ENCODE measurements at regions not wholly inside any gene's neighbourhood (a gene's known extent, or its start where the extent isn't known, plus 50 kb on each side); places are given as distances from the start of the nearest gene placed in this dataset.
"Not testable (repeated sequence)": the region's sequence is repeated elsewhere in the genome, so short reads cannot be mapped to it uniquely, and the experiment has no call there.

DNA sequence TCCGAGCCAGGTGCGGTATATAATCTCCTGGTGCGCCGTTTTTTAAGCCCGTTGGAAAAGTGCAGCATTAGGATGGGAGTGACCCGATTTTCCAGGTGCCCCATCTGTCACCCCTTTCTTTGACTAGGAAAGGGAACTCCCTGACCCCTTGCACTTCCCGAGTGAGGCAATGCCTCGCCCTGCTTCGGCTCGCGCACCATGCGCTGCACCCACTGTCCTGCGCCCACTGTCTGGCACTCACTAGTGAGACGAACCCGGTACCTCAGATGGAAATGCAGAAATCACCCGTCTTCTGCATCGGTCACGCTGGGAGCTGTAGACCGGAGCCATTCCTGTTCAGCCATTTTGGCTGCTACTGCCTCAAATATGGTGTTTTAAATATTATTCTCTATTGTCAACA, 198.0 kb downstream of the MEIS1 start:
- DNase-seq (ENCODE audit: low read depth in 1 of 2, low spot score in 1 of 2); in situ Hi-C loops (cut with HindIII; ENCODE audit: low pct_unique_long_range_greater_than_20kb, low sequenced_read_pairs): not testable (repeated sequence)

GRCh38 chr2:66633631-66634030, 198.7 kb downstream of the MEIS1 start:
- TF ChIP-seq JUND (IDR thresholded peaks at IDR 0.05; ENCODE audit: low read depth): no peak
- in situ Hi-C loops (cut with HindIII; ENCODE audit: low pct_unique_long_range_greater_than_20kb, low sequenced_read_pairs): no loop called here
- DNase-seq (ENCODE audit: low read depth in 1 of 2, low spot score in 1 of 2): no peak

GRCh38 chr2:66634784-66635183, 199.9 kb downstream of the MEIS1 start:
- no peak for TF ChIP-seq JUND (IDR thresholded peaks at IDR 0.05; ENCODE audit: low read depth)
- in situ Hi-C loops (cut with HindIII; ENCODE audit: low pct_unique_long_range_greater_than_20kb, low sequenced_read_pairs): no loop called here

GRCh38 chr2:66641685-66642084, 206.8 kb downstream of the MEIS1 start:
- in situ Hi-C loops (cut with HindIII; ENCODE audit: low pct_unique_long_range_greater_than_20kb, low sequenced_read_pairs): no loop called here
- no peak for TF ChIP-seq JUND (IDR thresholded peaks at IDR 0.05; ENCODE audit: low read depth)
- no peak for DNase-seq (ENCODE audit: low read depth in 1 of 2, low spot score in 1 of 2)

More at GRCh38 chr2:66634784-66635183, 199.9 kb downstream of the MEIS1 start:
- no peak for DNase-seq (ENCODE audit: low read depth in 1 of 2, low spot score in 1 of 2)

GRCh38 chr2:66648081-66648480, 213.2 kb downstream of the MEIS1 start:
- in situ Hi-C loops (cut with HindIII; ENCODE audit: low pct_unique_long_range_greater_than_20kb, low sequenced_read_pairs); DNase-seq (ENCODE audit: low read depth in 1 of 2, low spot score in 1 of 2): not testable (repeated sequence)

DNA sequence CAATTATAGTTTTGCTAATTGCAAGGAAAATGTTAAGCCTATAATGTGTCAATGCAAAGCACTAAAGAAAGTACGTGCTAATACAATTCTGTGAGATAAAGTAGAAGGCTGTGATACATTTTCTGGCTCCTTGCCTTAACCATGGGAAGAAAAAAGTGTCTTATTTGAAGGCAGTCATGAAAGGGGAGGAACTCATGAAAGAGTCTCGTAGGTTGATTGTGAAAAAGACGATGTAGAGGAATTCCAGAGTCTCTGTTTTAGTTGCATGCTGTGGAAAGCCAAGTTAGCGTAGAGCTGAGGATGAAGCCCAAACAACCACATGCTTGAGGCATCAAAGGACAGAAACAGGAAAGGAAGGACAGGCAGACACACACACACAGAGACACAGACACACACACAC, 214.1 kb downstream of the MEIS1 start:
- no peak for TF ChIP-seq JUND (IDR thresholded peaks at IDR 0.05; ENCODE audit: low read depth)
- in situ Hi-C loops (cut with HindIII; ENCODE audit: low pct_unique_long_range_greater_than_20kb, low sequenced_read_pairs): no loop called here
- no peak for DNase-seq (ENCODE audit: low read depth in 1 of 2, low spot score in 1 of 2)

- no peak for TF ChIP-seq JUND (IDR thresholded peaks at IDR 0.05; ENCODE audit: low read depth)
- in situ Hi-C loops (cut with HindIII; ENCODE audit: low pct_unique_long_range_greater_than_20kb, low sequenced_read_pairs): no loop called here
- DNase-seq (ENCODE audit: low read depth in 1 of 2, low spot score in 1 of 2): no peak
These were observed 216.4 kb downstream of the MEIS1 start for GRCh38 chr2:66651295-66651694.

DNA sequence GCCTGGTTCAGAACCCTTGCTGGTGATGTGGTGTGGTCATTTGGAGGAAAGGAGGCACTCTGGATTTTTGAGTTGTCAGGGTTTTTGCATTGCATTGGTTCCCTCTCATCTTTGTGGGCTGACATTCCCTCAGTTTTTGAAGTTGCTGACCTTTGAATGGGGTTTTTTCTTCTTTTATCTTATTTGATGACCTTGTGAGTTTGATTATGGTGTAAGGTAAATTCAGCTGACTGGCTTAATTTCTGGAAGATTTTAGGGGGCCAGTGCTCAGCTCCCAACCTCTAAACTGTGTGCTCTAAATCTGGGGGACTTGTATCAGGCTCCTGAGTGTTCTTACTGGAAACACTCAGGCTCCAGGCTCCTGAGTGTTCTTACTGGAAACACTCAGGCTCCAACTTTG, 225.9 kb downstream of the MEIS1 start:
- DNase-seq (ENCODE audit: low read depth in 1 of 2, low spot score in 1 of 2): no peak
- in situ Hi-C loops (cut with HindIII; ENCODE audit: low pct_unique_long_range_greater_than_20kb, low sequenced_read_pairs): no loop called here
- no peak for TF ChIP-seq JUND (IDR thresholded peaks at IDR 0.05; ENCODE audit: low read depth)

- no peak for DNase-seq (ENCODE audit: low read depth in 1 of 2, low spot score in 1 of 2)
- TF ChIP-seq JUND (IDR thresholded peaks at IDR 0.05; ENCODE audit: low read depth): no peak
- in situ Hi-C loops (cut with HindIII; ENCODE audit: low pct_unique_long_range_greater_than_20kb, low sequenced_read_pairs): no loop called here
These were observed 226.6 kb downstream of the MEIS1 start for GRCh38 chr2:66661253-66662173.

GRCh38 chr2:66665124-66665984, 230.4 kb downstream of the MEIS1 start:
- no peak for TF ChIP-seq JUND (IDR thresholded peaks at IDR 0.05; ENCODE audit: low read depth)
- in situ Hi-C loops (cut with HindIII; ENCODE audit: low pct_unique_long_range_greater_than_20kb, low sequenced_read_pairs): no loop called here
- no peak for DNase-seq (ENCODE audit: low read depth in 1 of 2, low spot score in 1 of 2)

GRCh38 chr2:66667301-66667700, 232.4 kb downstream of the MEIS1 start:
- in situ Hi-C loops (cut with HindIII; ENCODE audit: low pct_unique_long_range_greater_than_20kb, low sequenced_read_pairs): no loop called here
- DNase-seq (ENCODE audit: low read depth in 1 of 2, low spot score in 1 of 2): no peak
- TF ChIP-seq JUND (IDR thresholded peaks at IDR 0.05; ENCODE audit: low read depth): no peak

GRCh38 chr2:66673286-66673685, 238.4 kb downstream of the MEIS1 start:
- TF ChIP-seq JUND (IDR thresholded peaks at IDR 0.05; ENCODE audit: low read depth): no peak
- in situ Hi-C loops (cut with HindIII; ENCODE audit: low pct_unique_long_range_greater_than_20kb, low sequenced_read_pairs): no loop called here
- DNase-seq (ENCODE audit: low read depth in 1 of 2, low spot score in 1 of 2): no peak

- no peak for DNase-seq (ENCODE audit: low read depth in 1 of 2, low spot score in 1 of 2)
- no peak for TF ChIP-seq JUND (IDR thresholded peaks at IDR 0.05; ENCODE audit: low read depth)
- in situ Hi-C loops (cut with HindIII; ENCODE audit: low pct_unique_long_range_greater_than_20kb, low sequenced_read_pairs): no loop called here
These were observed 239.2 kb downstream of the MEIS1 start for GRCh38 chr2:66674087-66674486.
